Heart left ventricle (tissue), 16 donors: ENCODE measurements at regions not wholly inside any gene's neighbourhood (a gene's known extent, or its start where the extent isn't known, plus 50 kb on each side); places are given as distances from the start of the nearest gene placed in this dataset.

ENCODE experiments used
- ATAC-seq, 4 donors: fragments of 200-7000 bp; cut with Tn5 transposase; one replicate each; pipeline ENCODE4 v1.9.1; 2020 to 2022; ENCODE audit warnings: moderate library complexity in 4 of 4, mild to moderate bottlenecking in 3 of 4, moderate number of reproducible peaks in 1 of 4
- DNase-seq, 5 donors: peaks; one replicate each; pipeline ENCODE4 v3.0.0-alpha.2; 2020
- H3K27ac ChIP-seq, 12 donors: fragments of 200-600 bp; sonication (generic) in 4 of 12; one replicate each; pipeline versions ENCODE4 v1.5.0 to v1.8.0; 2016 to 2022; ENCODE audit warnings: mild to moderate bottlenecking in 2 of 12
- H3K27me3 ChIP-seq, 9 donors: fragments of 200-600 bp; sonication (generic) in 2 of 9; one replicate each; pipeline versions ENCODE4 v1.5.1 to v1.8.0; 2016 to 2022; ENCODE audit warnings: mild to moderate bottlenecking in 3 of 9
- H3K36me3 ChIP-seq, 9 donors: fragments of 200-600 bp; sonication (generic) in 2 of 9; one replicate each; pipeline versions ENCODE4 v1.5.0 to v1.8.0; 2018 to 2022; ENCODE audit warnings: mild to moderate bottlenecking in 2 of 9
- H3K4me1 ChIP-seq, 12 donors: fragments of 200-600 bp; sonication (generic) in 4 of 12; one replicate each; pipeline versions ENCODE4 v1.5.0 to v1.8.0; 2016 to 2022; ENCODE audit warnings: mild to moderate bottlenecking in 3 of 12
- H3K4me3 ChIP-seq, 12 donors: fragments of 200-600 bp; sonication (generic) in 4 of 12; one replicate each; pipeline versions ENCODE4 v1.5.0 to v1.8.0; 2017 to 2022; ENCODE audit warnings: mild to moderate bottlenecking in 9 of 12, moderate library complexity in 4 of 12
- H3K9me3 ChIP-seq, 12 donors: fragments of 200-600 bp; sonication (generic) in 4 of 12; one replicate each; pipeline versions ENCODE4 v1.5.0 to v1.8.0; 2016 to 2022; ENCODE audit warnings: mild to moderate bottlenecking in 1 of 12
- CTCF ChIP-seq, 12 donors: fragments of 200-600 bp; sonication (generic) in 4 of 12; IDR thresholded peaks; one replicate each; pipeline versions ENCODE4 v1.5.0 to v1.8.0; 2018 to 2022; ENCODE audit warnings: antibody characterized with exemption in 12 of 12, mild to moderate bottlenecking in 5 of 12
- POLR2A ChIP-seq, 2 donors: fragments of 450-650 bp; IDR thresholded peaks; one replicate each; pipeline ENCODE4 v1.6.1; 2017; ENCODE audit warnings: antibody characterized with exemption in 2 of 2, mild to moderate bottlenecking in 2 of 2, moderate library complexity in 2 of 2
- WGBS, 4 donors: extraction: QIAGEN DNeasy Blood & Tissue Kit in 2 of 4; methylation state at CpG; one replicate each; pipeline versions ENCODE4 v1.1.5 to v1.1.7; 2013 to 2018; 5-methylcytosine and 5-hydroxymethylcytosine counted together
- intact Hi-C, 10 donors: fragments of 100-400 bp; cut with DNase I; formaldehyde crosslinking; loops; one replicate each; pipeline versions ENCODE4 v1.11.1 to v1.14.2; 2022
- donor health status: ischemic (EF 13 %, LVEDD 7.1; RV severe dilation, severe dysfunction).
- donor health status: healthy with polysubstance abuse.
- donor health status: DM: no; HTN: yes; CAD: no.
- donor health status: DM: no; HTN: no; CAD: no.
- donor health status: ischemic (EF 25% LVEDD 6.9; RV normal size, moderate dysfunction).
- donor health status: ischemic (EF 25% LVEDD 5.7; RV mildly dilated, moderate dysfunction).
- donor health status: healthy.
- donor health status: DM: yes; HTN: yes; CAD: no.
- donor health status: ischemic (EF 35%, LVEDD 5.7; RV mildly dilated, moderate dysfunction).
- donor health status: nonischemic (EF 11% LVEDD 7.7; RV severe dilation, severe dysfunction).
- donor health status: DM: yes; HTN: yes; CAD: no.
- donor health status: PGD.
- donor health status: ischemic (EF 29% LVEDD 5.4; RV normal size, mild dysfunction).
- donor health status: nonischemic (EF 23%, LVEDD 6.1; RV moderate dilation, normal function).

GRCh38 chr1:14334336-14335176, 263.9 kb upstream of the KAZN start:
- H3K4me1 ChIP-seq: no peaks in the 10 kb centered on the region
- H3K36me3 ChIP-seq: no peaks in the 10 kb centered on the region
- no peak for DNase-seq
- intact Hi-C loops: loop anchor here in 1 of 10 donors (10.0 kb wide), 1 partner anchor 60 kb away; no protein-coding TSS in a partner anchor
- no peak for TF ChIP-seq CTCF (IDR thresholded peaks at IDR 0.05)
- H3K9me3 ChIP-seq: peaks cover 0 to 12% (median 0%) of the 10 kb centered on the region in 12 donors
- H3K27ac ChIP-seq: no peak overlapping the region
- H3K4me3 ChIP-seq: no peak overlapping the region
- H3K27me3 ChIP-seq: no peaks in the 10 kb centered on the region
- no peak for ATAC-seq
- WGBS, 4 donors: 50 to 59% (median 53%) methylated on average over 7 of the region's 7 CpGs

- ATAC-seq (no peak), DNase-seq (no peak)
- TF ChIP-seq CTCF (IDR thresholded peaks at IDR 0.05) (no peak), POLR2A (IDR thresholded peaks at IDR 0.05) (no peak)
- Histone ChIP-seq H3K36me3 (no peaks in the 10 kb centered on the region), H3K27ac (no peak overlapping the region), H3K9me3 (no peaks in the 10 kb centered on the region), H3K4me3 (no peak overlapping the region), H3K27me3 (peaks cover 0 to 11% (median 0%) of the 10 kb centered on the region in 9 donors), H3K4me1 (no peaks in the 10 kb centered on the region)
- intact Hi-C loops: loop anchor here in 1 of 10 donors (10.0 kb wide), 1 partner anchor 56 kb away; no protein-coding TSS in a partner anchor
- WGBS, 4 donors: 64 to 82% (median 66%) methylated on average over 3 of the region's 3 CpGs
Observed at GRCh38 chr1:14338509-14338908, 260.0 kb upstream of the KAZN start.

GRCh38 chr1:14339288-14339687, 259.2 kb upstream of the KAZN start:
- Histone ChIP-seq H3K9me3 (no peaks in the 10 kb centered on the region), H3K27me3 (peaks cover 0 to 11% (median 0%) of the 10 kb centered on the region in 9 donors), H3K27ac (no peak overlapping the region), H3K4me1 (no peaks in the 10 kb centered on the region), H3K36me3 (no peaks in the 10 kb centered on the region), H3K4me3 (no peak overlapping the region)
- TF ChIP-seq CTCF (IDR thresholded peaks at IDR 0.05): no peak
- TF ChIP-seq POLR2A (IDR thresholded peaks at IDR 0.05): no peak
- ATAC-seq (no peak), DNase-seq (no peak)
- intact Hi-C loops: loop anchor here in 1 of 10 donors (10.0 kb wide), 1 partner anchor 56 kb away; no protein-coding TSS in a partner anchor
- WGBS, 4 donors: 38 to 59% (median 46%) methylated on average over 5 of the region's 5 CpGs

- intact Hi-C loops: no loop called here
- ATAC-seq (peak in 1 of 4 donors; percentile 42), DNase-seq (no peak)
- no peak for TF ChIP-seq CTCF (IDR thresholded peaks at IDR 0.05)
- TF ChIP-seq POLR2A (IDR thresholded peaks at IDR 0.05): no peak
- H3K36me3 ChIP-seq: no peaks in the 10 kb centered on the region
- peaks cover 0 to 11% (median 0%) of the 10 kb centered on the region in 9 donors for H3K27me3 ChIP-seq
- no peaks in the 10 kb centered on the region for H3K4me1 ChIP-seq
- 35 to 50% (median 38%) methylated on average over 5 of the region's 5 CpGs for WGBS, 4 donors
- H3K4me3 ChIP-seq: no peak overlapping the region
- no peak overlapping the region for H3K27ac ChIP-seq
- H3K9me3 ChIP-seq: no peaks in the 10 kb centered on the region
Observed at GRCh38 chr1:14340002-14340785, 258.3 kb upstream of the KAZN start.
